Esophagus muscularis mucosa (tissue), 4 donors: ENCODE measurements at regions not wholly inside any gene's neighbourhood (a gene's known extent, or its start where the extent isn't known, plus 50 kb on each side); places are given as distances from the start of the nearest gene placed in this dataset.

Experiments
- DNase-seq: peaks from one replicate; pipeline ENCODE4 v3.0.0-alpha.2; 2017; ENCODE audit errors: extremely low spot score
- H3K27ac ChIP-seq, 4 donors: fragments of 200-600 bp; sonication (generic); replicated peaks in 1 of 4; 1 replicate in 3 of 4; 2 replicates in 1 of 4; pipeline ENCODE4 v1.5.1; 2016 to 2019; ENCODE audit warnings: mild to moderate bottlenecking in 1 of 4
- H3K27me3 ChIP-seq, 4 donors: fragments of 200-600 bp; sonication (generic); one replicate each; pipeline versions ENCODE4 v1.5.1 to v1.6.0; 2016 to 2019
- H3K36me3 ChIP-seq, 4 donors: fragments of 200-600 bp; sonication (generic); one replicate each; pipeline ENCODE4 v1.5.1; 2016 to 2019
- H3K4me1 ChIP-seq, 4 donors: fragments of 200-600 bp; sonication (generic); one replicate each; pipeline ENCODE4 v1.5.1; 2016 to 2019
- H3K4me3 ChIP-seq, 4 donors: fragments of 200-600 bp; sonication (generic); 1 replicate in 2 of 4; 2 replicates in 2 of 4; pipeline ENCODE4 v1.5.1; 2016 to 2019; ENCODE audit warnings: mild to moderate bottlenecking in 4 of 4, moderate library complexity in 1 of 4
- H3K9me3 ChIP-seq, 4 donors: fragments of 200-600 bp; sonication (generic); 1 replicate in 3 of 4; 2 replicates in 1 of 4; pipeline ENCODE4 v1.5.1; 2016 to 2019
- CTCF ChIP-seq, 3 experiments: fragments of 200-600 bp in 2 of 3; fragments of 450-650 bp in 1 of 3; sonication (generic) in 2 of 3; IDR thresholded peaks; one replicate each; pipeline ENCODE4 v1.5.1; 2017 to 2019; ENCODE audit warnings: antibody characterized with exemption in 3 of 3, mild to moderate bottlenecking in 2 of 3, moderate library complexity in 1 of 3
- EP300 ChIP-seq: sonication (generic); formaldehyde crosslinking; IDR thresholded peaks from one replicate; pipeline ENCODE4 v1.6.1; 2017; ENCODE audit warnings: antibody characterized with exemption
- POLR2A ChIP-seq: fragments of 450-650 bp; IDR thresholded peaks from one replicate; pipeline ENCODE4 v1.6.1; 2017; ENCODE audit warnings: antibody characterized with exemption, moderate library complexity, mild to moderate bottlenecking, low read depth
- POLR2AphosphoS5 ChIP-seq, 2 donors: sonication (generic); formaldehyde crosslinking; IDR thresholded peaks; one replicate each; pipeline ENCODE4 v1.6.1; 2017; ENCODE audit warnings: antibody characterized with exemption in 2 of 2
- WGBS: methylation state at CpG from one replicate; pipeline ENCODE4 v1.1.5; 2018; 5-methylcytosine and 5-hydroxymethylcytosine counted together
- intact Hi-C: fragments of 100-400 bp; cut with DNase I; formaldehyde crosslinking; loops from one replicate; pipeline ENCODE4 v1.15.1; 2023

DNA sequence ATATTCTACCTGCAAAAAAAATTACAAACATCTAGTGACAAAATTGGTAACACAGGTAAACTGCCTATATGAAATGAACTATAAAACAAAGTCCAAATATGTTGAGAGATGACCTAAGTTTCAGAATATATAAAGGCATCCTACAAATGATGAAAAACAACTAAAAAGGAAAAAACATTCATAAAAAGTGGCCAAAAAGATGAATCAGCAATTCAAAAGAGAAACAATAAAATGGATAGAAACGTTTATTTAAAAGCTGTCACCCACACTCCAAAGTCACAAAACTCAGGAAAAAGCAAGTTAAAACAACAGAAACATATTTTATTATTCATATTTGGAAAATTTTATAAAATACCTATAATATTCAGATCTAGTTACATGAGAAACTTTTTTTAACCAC, 106.5 kb upstream of the DCN start:
- no peaks in the 10 kb centered on the region for H3K36me3 ChIP-seq
- WGBS, result 43% methylated on average over 1 of the region's 1 CpG
- H3K4me3 ChIP-seq, result no peak overlapping the region
- H3K27me3 ChIP-seq, result no peaks in the 10 kb centered on the region
- H3K9me3 ChIP-seq, result no peaks in the 10 kb centered on the region
- peaks cover 0 to 7% (median 3%) of the 10 kb centered on the region in 4 donors for H3K4me1 ChIP-seq
- TF ChIP-seq POLR2A, result no peak
- no peak for DNase-seq
- H3K27ac ChIP-seq, result no peak overlapping the region
- intact Hi-C loops, result no loop called here

- no peak for DNase-seq
- no peaks in the 10 kb centered on the region for H3K36me3 ChIP-seq
- peaks cover 0 to 7% (median 3%) of the 10 kb centered on the region in 4 donors for H3K4me1 ChIP-seq
- intact Hi-C loops, result no loop called here
- no peak overlapping the region for H3K4me3 ChIP-seq
- no peaks in the 10 kb centered on the region for H3K27me3 ChIP-seq
- H3K9me3 ChIP-seq, result no peaks in the 10 kb centered on the region
- H3K27ac ChIP-seq, result no peak overlapping the region
- 55% methylated on average over 3 of the region's 3 CpGs for WGBS
- TF ChIP-seq EP300 (no peak), POLR2AphosphoS5 (IDR thresholded peaks at IDR 0.05) (no peak), CTCF (IDR thresholded peaks at IDR 0.05) (no peak), POLR2A (no peak)
These were observed 105.1 kb upstream of the DCN start for GRCh38 chr12:91287753-91288152.

DNA sequence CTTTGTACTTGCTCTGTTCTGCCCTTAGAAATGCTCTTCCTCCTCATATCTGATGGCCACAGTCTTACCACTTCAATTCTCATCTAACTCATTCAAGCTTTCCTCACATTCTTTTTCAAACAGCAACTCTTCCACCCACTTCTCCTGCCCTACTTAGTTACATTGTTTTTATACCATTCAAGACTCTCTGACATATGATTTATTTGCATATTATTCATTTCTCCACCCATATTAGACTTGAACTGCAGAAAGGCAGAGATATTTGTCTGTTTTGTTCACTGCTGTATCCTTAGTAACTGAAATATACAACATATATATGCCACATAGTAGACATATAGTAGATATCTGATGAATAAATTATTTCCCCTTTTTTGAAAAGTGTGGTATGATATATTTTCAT, 95.5 kb upstream of the DCN start:
- intact Hi-C loops, result no loop called here
- H3K9me3 ChIP-seq, result no peaks in the 10 kb centered on the region
- no peak for DNase-seq
- TF ChIP-seq POLR2A, result no peak
- no peak for TF ChIP-seq POLR2AphosphoS5 (IDR thresholded peaks at IDR 0.05)
- TF ChIP-seq CTCF (IDR thresholded peaks at IDR 0.05), result no peak
- TF ChIP-seq EP300, result no peak
- H3K36me3 ChIP-seq, result no peaks in the 10 kb centered on the region
- H3K27ac ChIP-seq, result no peak overlapping the region
- H3K27me3 ChIP-seq, result no peaks in the 10 kb centered on the region
- H3K4me1 ChIP-seq, result peaks cover 0 to 40% (median 38%) of the 10 kb centered on the region in 4 donors
- H3K4me3 ChIP-seq, result no peak overlapping the region

- peaks cover 0 to 55% (median 50%) of the 10 kb centered on the region in 4 donors for H3K4me1 ChIP-seq
- no peaks in the 10 kb centered on the region for H3K27me3 ChIP-seq
- no peak for TF ChIP-seq CTCF (IDR thresholded peaks at IDR 0.05)
- TF ChIP-seq EP300, result no peak
- TF ChIP-seq POLR2AphosphoS5 (IDR thresholded peaks at IDR 0.05), result no peak
- no peak for TF ChIP-seq POLR2A
- no peak for DNase-seq
- H3K9me3 ChIP-seq, result no peaks in the 10 kb centered on the region
- H3K4me3 ChIP-seq, result no peak overlapping the region
- intact Hi-C loops, result no loop called here
- H3K27ac ChIP-seq, result peak overlapping the region in 1 of 4 donors; percentile 68
- WGBS, result 32% methylated on average over 2 of the region's 2 CpGs
- H3K36me3 ChIP-seq, result no peaks in the 10 kb centered on the region
These were observed 93.9 kb upstream of the DCN start for GRCh38 chr12:91276509-91276908.

- peak overlapping the region; percentile 64 to 75 (median 68) for H3K27ac ChIP-seq
- 23% methylated on average over 1 of the region's 1 CpG for WGBS
These were observed 92.7 kb upstream of the DCN start for GRCh38 chr12:91275321-91275720.

GRCh38 chr12:91274916-91275315, 92.3 kb upstream of the DCN start:
- Histone ChIP-seq H3K9me3 (no peaks in the 10 kb centered on the region), H3K36me3 (no peaks in the 10 kb centered on the region), H3K27ac (peak overlapping the region; percentile 64 to 75 (median 68)), H3K4me1 (peaks cover 0 to 66% (median 54%) of the 10 kb centered on the region in 4 donors), H3K27me3 (no peaks in the 10 kb centered on the region), H3K4me3 (peak overlapping the region in 1 of 4 donors; percentile 7)
- no peak for DNase-seq
- intact Hi-C loops, result no loop called here
- no peak for TF ChIP-seq EP300
- no peak for TF ChIP-seq CTCF (IDR thresholded peaks at IDR 0.05)
- no peak for TF ChIP-seq POLR2A
- no peak for TF ChIP-seq POLR2AphosphoS5 (IDR thresholded peaks at IDR 0.05)
- WGBS, result 0% methylated on average over 1 of the region's 1 CpG

More at GRCh38 chr12:91275321-91275720, 92.7 kb upstream of the DCN start:
- no peaks in the 10 kb centered on the region for H3K9me3 ChIP-seq
- no peak for DNase-seq
- H3K4me1 ChIP-seq, result peaks cover 0 to 64% (median 54%) of the 10 kb centered on the region in 4 donors
- intact Hi-C loops, result no loop called here
- peak overlapping the region in 1 of 4 donors; percentile 7 for H3K4me3 ChIP-seq
- no peaks in the 10 kb centered on the region for H3K36me3 ChIP-seq
- no peak for TF ChIP-seq POLR2AphosphoS5 (IDR thresholded peaks at IDR 0.05)
- no peaks in the 10 kb centered on the region for H3K27me3 ChIP-seq
